ENCODE measurements at regions not wholly inside any gene's neighbourhood (a gene's known extent, or its start where the extent isn't known, plus 50 kb on each side); places are given as distances from the start of the nearest gene placed in this dataset.
A peak's percentile ranks its signal among the peaks of the same experiment; 100 is the strongest.

DNA sequence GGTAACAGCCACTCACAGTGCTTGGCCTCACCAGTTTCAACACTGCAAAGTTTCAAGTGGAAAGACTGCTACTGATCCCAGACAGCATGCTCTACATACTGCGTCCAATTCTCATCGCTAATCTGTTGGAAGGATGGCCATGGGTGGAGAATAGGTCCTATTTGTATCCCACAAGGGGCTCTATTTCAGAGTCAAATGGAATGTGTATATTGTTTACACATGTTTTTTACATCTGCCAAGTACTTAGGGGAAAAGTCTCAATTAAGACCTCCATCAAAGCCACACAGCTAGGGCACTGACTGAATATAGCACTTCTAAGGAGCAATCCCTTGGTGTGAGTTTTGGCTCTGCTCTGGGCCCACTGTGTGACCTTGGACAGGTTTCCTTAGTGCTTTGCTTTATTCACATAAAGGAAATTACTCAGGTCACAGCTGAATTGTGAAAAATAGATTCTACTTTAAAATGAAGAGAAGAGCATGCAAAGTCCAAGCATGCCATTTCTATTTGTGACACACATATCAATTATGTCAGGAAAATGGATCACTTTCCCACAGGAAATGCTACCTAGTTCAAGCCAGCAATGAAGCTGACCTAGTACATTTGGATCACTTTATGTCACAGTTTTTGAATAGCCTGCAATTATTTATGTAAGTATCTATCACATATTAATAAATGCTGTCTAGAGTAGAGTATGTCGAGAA, 112.9 kb upstream of the STK17B start:
- WGBS, 2 donors = 67 to 76% methylated on average over 3 of the region's 3 CpGs
- intact Hi-C loops (cut with DNase I) = no loop called here
- Histone ChIP-seq H3K9me3 (no peaks in the 10 kb centered on the region), H3K36me3 (peaks cover 0 to 5% (median 0%) of the 10 kb centered on the region in 3 donors), H3K27ac (no peak overlapping the region), H3K27me3 (no peaks in the 10 kb centered on the region), H3K4me1 (peaks cover 0 to 18% (median 0%) of the 10 kb centered on the region in 3 donors), H3K4me3 (no peak overlapping the region)
- no peak for DNase-seq
- TF ChIP-seq, protein P1, sequence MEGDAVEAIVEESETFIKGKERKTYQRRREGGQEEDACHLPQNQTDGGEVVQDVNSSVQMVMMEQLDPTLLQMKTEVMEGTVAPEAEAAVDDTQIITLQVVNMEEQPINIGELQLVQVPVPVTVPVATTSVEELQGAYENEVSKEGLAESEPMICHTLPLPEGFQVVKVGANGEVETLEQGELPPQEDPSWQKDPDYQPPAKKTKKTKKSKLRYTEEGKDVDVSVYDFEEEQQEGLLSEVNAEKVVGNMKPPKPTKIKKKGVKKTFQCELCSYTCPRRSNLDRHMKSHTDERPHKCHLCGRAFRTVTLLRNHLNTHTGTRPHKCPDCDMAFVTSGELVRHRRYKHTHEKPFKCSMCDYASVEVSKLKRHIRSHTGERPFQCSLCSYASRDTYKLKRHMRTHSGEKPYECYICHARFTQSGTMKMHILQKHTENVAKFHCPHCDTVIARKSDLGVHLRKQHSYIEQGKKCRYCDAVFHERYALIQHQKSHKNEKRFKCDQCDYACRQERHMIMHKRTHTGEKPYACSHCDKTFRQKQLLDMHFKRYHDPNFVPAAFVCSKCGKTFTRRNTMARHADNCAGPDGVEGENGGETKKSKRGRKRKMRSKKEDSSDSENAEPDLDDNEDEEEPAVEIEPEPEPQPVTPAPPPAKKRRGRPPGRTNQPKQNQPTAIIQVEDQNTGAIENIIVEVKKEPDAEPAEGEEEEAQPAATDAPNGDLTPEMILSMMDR (IDR thresholded peaks at IDR 0.05) = no peak
- TF ChIP-seq POLR2A (IDR thresholded peaks at IDR 0.05) = no peak

DNA sequence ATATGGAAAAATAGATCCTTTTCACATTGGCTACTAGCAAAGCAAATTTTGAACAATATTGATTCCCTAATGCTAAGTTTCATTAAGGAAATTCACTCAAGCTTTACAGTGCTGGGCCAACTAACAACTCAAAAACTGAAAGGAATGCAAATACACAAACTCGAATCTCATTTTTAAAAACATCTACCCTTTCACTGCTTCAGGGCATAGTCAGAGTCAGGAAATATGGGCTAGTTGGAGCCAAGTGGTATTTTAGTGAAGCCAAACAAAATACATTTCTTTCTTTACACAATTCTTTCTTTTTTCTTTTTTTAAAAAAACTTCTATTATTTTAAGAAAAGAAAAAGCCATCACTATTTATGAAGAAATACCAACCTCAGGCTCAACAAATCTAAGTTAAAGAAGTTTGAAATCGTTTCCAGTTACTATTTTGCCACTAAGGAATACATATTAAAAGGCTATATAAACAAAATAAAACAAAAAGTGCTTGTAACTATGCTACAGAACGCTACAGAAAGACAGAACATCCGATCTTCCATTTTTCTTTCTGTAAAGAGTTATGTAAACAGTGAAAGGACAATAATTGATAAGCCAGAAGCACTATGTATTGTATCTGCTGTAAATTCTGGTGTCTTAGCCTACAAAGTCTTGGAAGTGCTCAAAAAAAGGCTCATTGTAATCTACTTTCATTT, 113.6 kb upstream of the STK17B start:
- no peaks in the 10 kb centered on the region for H3K27me3 ChIP-seq
- intact Hi-C loops (cut with DNase I) = no loop called here
- no peak for DNase-seq
- TF ChIP-seq POLR2A (IDR thresholded peaks at IDR 0.05) = no peak
- TF ChIP-seq, protein P1 (IDR thresholded peaks at IDR 0.05) = no peak
- no peak overlapping the region for H3K27ac ChIP-seq
- 26 to 29% methylated on average over 4 of the region's 4 CpGs for WGBS, 2 donors
- H3K36me3 ChIP-seq = peaks cover 0 to 5% (median 0%) of the 10 kb centered on the region in 3 donors
- peak overlapping the region in 1 of 4 donors; percentile 7 for H3K4me3 ChIP-seq
- no peaks in the 10 kb centered on the region for H3K9me3 ChIP-seq
- peaks cover 0 to 21% (median 0%) of the 10 kb centered on the region in 3 donors for H3K4me1 ChIP-seq

DNA sequence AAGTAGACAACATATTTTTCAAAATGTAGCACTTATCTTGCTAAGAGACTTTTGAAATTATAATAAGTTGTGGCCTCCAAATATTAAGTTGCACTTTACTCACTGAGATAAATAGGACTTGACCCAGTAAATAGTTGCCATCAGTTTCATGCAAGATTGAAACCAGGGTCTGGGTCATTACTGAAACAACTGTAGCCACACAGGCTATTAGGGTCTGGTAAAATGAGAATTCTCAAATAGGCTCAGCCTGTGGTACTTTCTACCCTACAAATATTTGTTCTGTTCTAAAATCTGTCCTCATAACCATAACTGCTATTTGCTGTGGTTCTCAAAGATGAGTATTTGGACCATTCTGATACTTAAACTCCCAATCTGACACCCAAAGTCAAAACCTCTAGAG, 115.4 kb upstream of the STK17B start:
- Histone ChIP-seq H3K4me1 (peaks cover 0 to 38% (median 5%) of the 10 kb centered on the region in 3 donors), H3K27ac (no peak overlapping the region), H3K27me3 (no peaks in the 10 kb centered on the region), H3K4me3 (no peak overlapping the region), H3K36me3 (peaks cover 0 to 5% (median 0%) of the 10 kb centered on the region in 3 donors), H3K9me3 (no peaks in the 10 kb centered on the region)
- TF ChIP-seq, protein P1 (IDR thresholded peaks at IDR 0.05) = no peak
- no peak for TF ChIP-seq POLR2A (IDR thresholded peaks at IDR 0.05)
- DNase-seq = no peak
- intact Hi-C loops (cut with DNase I) = no loop called here

DNA sequence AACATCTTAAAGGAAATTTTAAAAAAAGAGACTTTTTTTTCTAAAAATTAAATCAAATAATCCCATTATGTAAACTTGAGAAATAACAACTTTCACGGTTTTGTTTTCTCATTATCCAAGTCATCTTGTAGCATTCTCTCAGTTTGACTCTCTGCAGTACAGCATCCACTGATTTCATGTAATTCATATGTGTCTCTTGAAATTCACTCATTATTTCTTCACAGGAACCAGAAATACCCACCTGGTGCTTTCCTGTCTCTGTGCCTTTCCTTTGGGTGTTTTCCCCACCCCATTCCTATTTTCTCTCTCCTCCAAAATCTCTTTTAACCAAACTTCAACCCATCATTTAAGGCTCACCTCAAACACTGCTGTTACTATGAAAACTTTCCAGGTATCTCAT, 116.1 kb upstream of the STK17B start:
- H3K4me1 ChIP-seq = peaks cover 0 to 44% (median 5%) of the 10 kb centered on the region in 3 donors
- intact Hi-C loops (cut with DNase I) = no loop called here
- no peaks in the 10 kb centered on the region for H3K27me3 ChIP-seq
- H3K36me3 ChIP-seq = peaks cover 0 to 11% (median 0%) of the 10 kb centered on the region in 3 donors
- no peaks in the 10 kb centered on the region for H3K9me3 ChIP-seq
- TF ChIP-seq, protein P1 (IDR thresholded peaks at IDR 0.05) = no peak
- TF ChIP-seq POLR2A (IDR thresholded peaks at IDR 0.05) = no peak
- no peak overlapping the region for H3K4me3 ChIP-seq
- no peak for DNase-seq
- 66 to 71% methylated on average over 1 of the region's 1 CpG for WGBS, 2 donors
- no peak overlapping the region for H3K27ac ChIP-seq

DNA sequence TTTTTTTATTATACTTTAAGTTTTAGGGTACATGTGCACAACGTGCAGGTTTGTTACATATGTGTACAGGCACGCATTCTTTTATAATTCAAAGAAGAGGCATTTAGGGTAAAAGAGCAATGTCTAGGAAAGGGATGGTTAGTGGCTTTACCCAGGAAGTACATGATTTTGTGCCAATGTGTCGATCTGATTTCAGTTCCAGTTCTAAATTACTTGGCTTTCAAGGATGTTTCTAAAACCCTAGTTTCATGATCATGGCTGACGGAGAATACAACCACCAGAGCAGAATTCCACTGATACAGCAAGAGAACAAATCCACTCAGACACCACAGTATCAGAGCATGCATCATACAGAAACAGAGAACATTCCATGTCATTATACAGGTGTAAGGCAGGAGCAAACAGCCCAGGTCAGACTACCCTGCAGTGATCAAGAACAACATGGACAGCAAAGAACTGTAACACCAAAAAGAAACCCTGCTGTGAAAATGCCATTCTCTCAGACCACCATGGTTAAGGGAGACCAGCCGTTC, 116.7 kb upstream of the STK17B start:
- intact Hi-C loops (cut with DNase I) = no loop called here
- TF ChIP-seq, protein P1 (IDR thresholded peaks at IDR 0.05) = no peak
- no peak for TF ChIP-seq POLR2A (IDR thresholded peaks at IDR 0.05)
- H3K4me3 ChIP-seq = no peak overlapping the region
- no peaks in the 10 kb centered on the region for H3K9me3 ChIP-seq
- peaks cover 0 to 11% (median 0%) of the 10 kb centered on the region in 3 donors for H3K36me3 ChIP-seq
- WGBS, 2 donors = 50 to 70% methylated on average over 4 to 5 of the region's 5 CpGs
- H3K4me1 ChIP-seq = peaks cover 0 to 49% (median 5%) of the 10 kb centered on the region in 3 donors
- no peak for DNase-seq
- no peak overlapping the region for H3K27ac ChIP-seq
- no peaks in the 10 kb centered on the region for H3K27me3 ChIP-seq
